NCI-H524 (cell line): ENCODE measurements at regions not wholly inside any gene's neighbourhood (a gene's known extent, or its start where the extent isn't known, plus 50 kb on each side); places are given as distances from the start of the nearest gene placed in this dataset.

Experiments
- DNase-seq, 2 experiments: peaks; one replicate each; lab custom pipeline; 2025; lab: John Stamatoyannopoulos, UW

- no peak for DNase-seq
Observed at GRCh38 chr12:102781117-102781516, 135.9 kb downstream of the PAH start.

GRCh38 chr12:102776041-102776440 lies 141.0 kb downstream of the PAH start:
- no peak for DNase-seq

GRCh38 chr12:102769323-102769916 lies 147.6 kb downstream of the PAH start:
- peak; percentile 17 to 58 for DNase-seq

- DNase-seq = no peak
Observed at GRCh38 chr12:102766961-102767360, 150.1 kb downstream of the PAH start.

GRCh38 chr12:102765736-102766135 lies 151.3 kb downstream of the PAH start:
- DNase-seq = no peak

GRCh38 chr12:102763471-102763870 lies 153.6 kb downstream of the PAH start:
- no peak for DNase-seq

- DNase-seq = no peak
Observed at GRCh38 chr12:102763061-102763460, 154.0 kb downstream of the PAH start.

- DNase-seq = no peak
Observed at GRCh38 chr12:102760322-102760721, 156.7 kb downstream of the PAH start.

GRCh38 chr12:102759466-102759865 lies 157.6 kb downstream of the PAH start:
- DNase-seq = no peak

GRCh38 chr12:102757882-102758226 lies 159.2 kb downstream of the PAH start:
- DNase-seq = no peak

- no peak for DNase-seq
Observed at GRCh38 chr12:102757154-102757881, 159.7 kb downstream of the PAH start.

- no peak for DNase-seq
Observed at GRCh38 chr12:102756530-102756929, 160.5 kb downstream of the PAH start.

- no peak for DNase-seq
Observed at GRCh38 chr12:102755266-102755665, 161.8 kb downstream of the PAH start.

GRCh38 chr12:102753802-102754201 lies 163.2 kb downstream of the PAH start:
- no peak for DNase-seq

- DNase-seq = no peak
Observed at GRCh38 chr12:102748704-102749103, 168.3 kb downstream of the PAH start.

GRCh38 chr12:102746963-102747362 lies 170.1 kb downstream of the PAH start:
- no peak for DNase-seq

GRCh38 chr12:102745971-102746600 lies 171.0 kb downstream of the PAH start:
- DNase-seq = no peak

- DNase-seq = no peak
Observed at GRCh38 chr12:102741196-102741595, 175.8 kb downstream of the PAH start.

- DNase-seq = peak; percentile 52 to 87
Observed at GRCh38 chr12:102740141-102740955, 176.7 kb downstream of the PAH start.

GRCh38 chr12:102736328-102736727 lies 180.7 kb downstream of the PAH start:
- no peak for DNase-seq

- DNase-seq = no peak
Observed at GRCh38 chr12:102735104-102735503, 181.9 kb downstream of the PAH start.

GRCh38 chr12:102730996-102731395 lies 186.0 kb downstream of the PAH start:
- no peak for DNase-seq
